Omental fat pad (tissue), 3 donors: ENCODE measurements at regions not wholly inside any gene's neighbourhood (a gene's known extent, or its start where the extent isn't known, plus 50 kb on each side); places are given as distances from the start of the nearest gene placed in this dataset.

Experiments
- ATAC-seq: fragments of 150-250 bp; one replicate; pipeline ENCODE4 v1.9.1; 2016; ENCODE audit warnings: mild to moderate bottlenecking, moderate library complexity; ENCODE audit not compliant: low FRiP score
- DNase-seq: peaks from one replicate; pipeline ENCODE4 v3.0.0-alpha.2; 2019; ENCODE audit warnings: low spot score
- CTCF ChIP-seq, 3 donors: fragments of 450-650 bp; IDR thresholded peaks; one replicate each; pipeline ENCODE4 v1.5.1; 2016 to 2017; ENCODE audit warnings: antibody characterized with exemption in 3 of 3, mild to moderate bottlenecking in 3 of 3, moderate library complexity in 2 of 3

GRCh38 chr11:76276781-76277155 is 70.5 kb upstream of the WNT11 start:
- ATAC-seq (no peak), DNase-seq (no peak)
- no peak for TF ChIP-seq CTCF (IDR thresholded peaks at IDR 0.05)

GRCh38 chr11:76276046-76276780 is 69.9 kb upstream of the WNT11 start:
- DNase-seq (no peak), ATAC-seq (no peak)
- no peak for TF ChIP-seq CTCF (IDR thresholded peaks at IDR 0.05)

GRCh38 chr11:76275446-76275845 is 69.1 kb upstream of the WNT11 start:
- no peak for DNase-seq
- ATAC-seq = no peak
- no peak for TF ChIP-seq CTCF (IDR thresholded peaks at IDR 0.05)

GRCh38 chr11:76271068-76271467 is 64.8 kb upstream of the WNT11 start:
- no peak for DNase-seq
- no peak for ATAC-seq
- no peak for TF ChIP-seq CTCF (IDR thresholded peaks at IDR 0.05)

GRCh38 chr11:76270389-76270788 is 64.1 kb upstream of the WNT11 start:
- DNase-seq (no peak), ATAC-seq (no peak)
- TF ChIP-seq CTCF (IDR thresholded peaks at IDR 0.05) = no peak

GRCh38 chr11:76269661-76270261 is 63.5 kb upstream of the WNT11 start:
- TF ChIP-seq CTCF (IDR thresholded peaks at IDR 0.05) = no peak
- no peak for DNase-seq
- no peak for ATAC-seq

GRCh38 chr11:76269247-76269646 is 62.9 kb upstream of the WNT11 start:
- ATAC-seq = no peak
- DNase-seq = no peak
- TF ChIP-seq CTCF (IDR thresholded peaks at IDR 0.05) = no peak
